GM19023 (cell line): ENCODE measurements at regions not wholly inside any gene's neighbourhood (a gene's known extent, or its start where the extent isn't known, plus 50 kb on each side); places are given as distances from the start of the nearest gene placed in this dataset.

ENCODE experiments used
- ATAC-seq: cut with Tn5 transposase; IDR thresholded peaks from one replicate; pipeline ENCODE4 v1.9.1; 2021; ENCODE audit warnings: mild to moderate bottlenecking, moderate library complexity; ENCODE audit not compliant: unreplicated experiment

- ATAC-seq, result no peak
Measured at GRCh38 chr15:31486506-31486905, 159.9 kb downstream of the KLF13 start.

- ATAC-seq, result no peak
Measured at GRCh38 chr15:31486906-31487695, 160.5 kb downstream of the KLF13 start.

GRCh38 chr15:31487811-31488436 is 161.3 kb downstream of the KLF13 start:
- ATAC-seq, result no peak

- no peak for ATAC-seq
Measured at GRCh38 chr15:31488437-31489204, 162.0 kb downstream of the KLF13 start.

GRCh38 chr15:31489281-31489680 is 162.6 kb downstream of the KLF13 start:
- ATAC-seq, result no peak

GRCh38 chr15:31489801-31490646 is 163.4 kb downstream of the KLF13 start:
- no peak for ATAC-seq

- ATAC-seq, result no peak
Measured at GRCh38 chr15:31494786-31495185, 168.2 kb downstream of the KLF13 start.

- no peak for ATAC-seq
Measured at GRCh38 chr15:31495281-31495680, 168.6 kb downstream of the KLF13 start.

GRCh38 chr15:31497838-31498237 is 171.2 kb downstream of the KLF13 start:
- no peak for ATAC-seq

- no peak for ATAC-seq
Measured at GRCh38 chr15:31498329-31498728, 171.7 kb downstream of the KLF13 start.

GRCh38 chr15:31498756-31499155 is 172.1 kb downstream of the KLF13 start:
- no peak for ATAC-seq

GRCh38 chr15:31499236-31499952 is 172.8 kb downstream of the KLF13 start:
- no peak for ATAC-seq

- no peak for ATAC-seq
Measured at GRCh38 chr15:31499953-31500765, 173.5 kb downstream of the KLF13 start.

GRCh38 chr15:31500766-31501449 is 174.3 kb downstream of the KLF13 start:
- no peak for ATAC-seq

- no peak for ATAC-seq
Measured at GRCh38 chr15:31501536-31502157, 175.0 kb downstream of the KLF13 start.

GRCh38 chr15:31502541-31503229 is 176.1 kb downstream of the KLF13 start:
- ATAC-seq, result no peak

GRCh38 chr15:31503256-31503655 is 176.6 kb downstream of the KLF13 start:
- ATAC-seq, result no peak
